NCI-H524 treated with DMSO at 0.1 percent for 48 hours (cell line): ENCODE measurements at regions not wholly inside any gene's neighbourhood (a gene's known extent, or its start where the extent isn't known, plus 50 kb on each side); places are given as distances from the start of the nearest gene placed in this dataset.

ENCODE experiments used
- DNase-seq: peaks from one replicate; lab custom pipeline; 2025; lab: John Stamatoyannopoulos, UW

DNA sequence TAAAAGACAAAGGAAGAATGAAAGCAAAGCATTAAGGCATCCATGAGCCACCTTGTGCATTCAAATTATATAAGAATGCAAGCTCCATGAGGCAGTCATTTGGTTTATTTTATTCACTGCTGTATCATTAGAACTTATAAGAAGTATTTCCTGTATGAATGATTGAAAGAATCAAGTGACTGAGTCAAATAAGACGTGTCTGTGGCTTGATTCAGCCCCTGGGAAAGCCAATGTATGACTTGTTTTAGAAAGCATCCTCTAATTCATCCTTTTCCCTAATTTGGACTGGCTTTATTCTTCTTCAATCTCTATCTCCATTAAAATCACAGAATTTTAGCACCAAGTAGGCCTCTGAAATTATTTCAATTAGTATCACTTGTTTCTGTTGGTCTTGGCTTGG, 461.1 kb downstream of the LPIN1 start:
- no peak for DNase-seq

DNA sequence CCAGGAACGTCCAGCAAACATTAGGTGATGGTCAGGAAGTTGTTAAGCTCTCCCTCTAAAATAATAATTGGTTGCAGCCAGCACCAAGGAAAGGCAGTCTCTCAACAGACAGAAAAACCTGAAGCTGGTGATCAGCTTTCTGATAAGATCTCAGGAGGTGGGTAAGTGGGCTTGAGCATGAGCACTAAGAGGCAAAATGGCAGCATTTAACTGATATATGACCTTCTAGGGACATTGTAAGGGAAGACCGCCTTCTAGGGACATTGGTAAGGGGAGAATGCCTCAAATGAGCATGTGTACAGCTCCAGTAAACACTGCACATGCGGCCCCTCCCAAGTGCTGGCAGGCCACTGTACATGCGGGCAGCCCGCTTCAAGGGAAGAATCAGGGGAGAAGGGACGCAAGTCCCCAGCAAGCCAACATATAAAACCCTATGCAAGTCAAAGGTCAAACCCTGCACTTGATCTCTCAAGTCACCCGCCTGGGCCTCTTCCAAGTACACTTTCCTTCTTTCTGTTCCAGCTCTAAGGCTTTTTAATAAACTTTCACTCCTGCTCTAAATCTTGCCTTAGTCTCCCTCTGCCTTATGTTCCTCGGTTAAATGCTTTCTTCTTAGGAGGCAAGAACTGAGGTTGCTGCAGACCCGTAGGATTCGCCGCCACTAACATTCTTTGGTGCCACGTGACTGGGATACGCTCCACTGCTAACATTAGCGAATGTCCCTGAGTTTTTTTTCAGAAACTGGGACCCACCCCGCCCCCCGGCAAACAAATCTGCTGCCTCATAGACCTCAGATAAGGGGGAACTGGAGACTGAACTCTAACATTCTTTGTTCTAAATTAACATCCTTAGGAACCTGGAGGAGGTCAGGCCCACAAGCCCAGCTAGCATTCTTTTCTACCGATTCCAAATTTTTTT, 463.8 kb downstream of the LPIN1 start:
- DNase-seq, result no peak

DNA sequence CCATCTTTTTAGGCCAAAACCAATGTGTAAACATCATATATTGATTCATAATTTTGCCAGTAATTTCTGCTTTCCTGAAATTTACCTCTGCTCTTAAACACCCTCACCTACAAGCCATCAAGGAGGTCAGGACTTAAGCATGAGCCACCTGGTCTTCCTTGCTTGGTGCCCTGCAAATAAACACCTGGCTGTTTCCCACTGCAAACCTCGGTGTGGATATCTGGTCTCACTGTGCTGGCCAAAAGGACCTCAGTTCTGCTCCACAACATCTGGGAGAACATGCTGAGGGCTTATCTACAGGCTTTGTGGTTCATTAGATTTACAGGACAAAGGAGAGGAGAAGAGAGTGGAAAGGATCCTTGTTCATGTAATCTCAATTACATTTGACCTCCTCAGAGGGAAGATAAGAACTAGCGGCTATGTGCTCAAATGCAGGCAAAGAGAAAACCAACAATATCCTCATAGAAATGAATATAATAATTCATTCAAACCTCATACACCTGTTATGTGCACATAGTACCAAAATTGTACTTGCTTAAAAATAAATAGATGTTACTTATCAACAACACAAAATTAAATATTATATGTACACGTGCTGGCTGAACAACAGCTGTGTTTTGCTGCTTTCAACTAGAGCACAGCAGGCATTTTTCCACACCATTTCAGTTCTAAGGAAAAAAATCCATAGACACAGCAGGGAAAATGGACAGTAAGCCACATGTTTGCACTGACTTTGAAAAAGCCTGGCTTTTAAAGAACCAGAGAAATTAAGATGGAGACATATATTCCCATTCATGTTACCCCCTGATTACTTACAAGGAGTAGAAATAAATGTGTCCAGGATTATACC, 465.1 kb downstream of the LPIN1 start:
- DNase-seq, result no peak

DNA sequence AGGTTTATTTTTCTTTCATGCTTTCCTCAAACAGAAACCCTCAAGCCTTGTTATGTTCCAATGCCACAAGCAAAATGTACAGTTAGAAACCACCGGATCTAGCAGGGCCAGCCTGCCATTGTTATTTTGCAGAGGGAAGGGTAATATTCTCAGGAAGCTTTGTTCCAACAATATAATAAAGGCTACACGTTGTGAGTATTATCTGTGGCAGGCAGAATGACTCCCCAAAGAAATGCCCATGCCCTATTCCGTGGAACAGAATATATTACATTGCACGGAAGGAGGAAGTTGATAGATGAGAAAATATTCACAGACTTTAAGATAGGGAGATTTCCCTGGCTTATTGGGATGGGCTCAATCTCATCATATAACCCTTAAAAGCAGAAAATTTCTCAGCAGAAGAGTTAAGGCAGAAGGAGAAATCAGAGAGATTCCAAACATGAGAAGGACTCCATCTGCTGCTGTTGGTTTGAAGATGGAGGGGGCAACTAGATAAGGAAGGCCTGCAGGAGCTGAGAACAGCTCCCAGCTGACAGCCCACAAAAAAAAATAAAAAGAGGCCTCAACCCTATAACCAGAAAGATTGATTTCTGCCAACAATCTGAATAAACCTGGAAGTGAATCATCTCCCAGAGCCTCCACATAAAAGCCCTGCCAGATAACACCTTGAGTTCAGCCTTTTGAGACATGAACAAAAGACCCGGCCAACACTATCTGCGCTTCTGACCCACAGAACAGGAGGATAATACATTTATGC, 466.6 kb downstream of the LPIN1 start:
- no peak for DNase-seq

DNA sequence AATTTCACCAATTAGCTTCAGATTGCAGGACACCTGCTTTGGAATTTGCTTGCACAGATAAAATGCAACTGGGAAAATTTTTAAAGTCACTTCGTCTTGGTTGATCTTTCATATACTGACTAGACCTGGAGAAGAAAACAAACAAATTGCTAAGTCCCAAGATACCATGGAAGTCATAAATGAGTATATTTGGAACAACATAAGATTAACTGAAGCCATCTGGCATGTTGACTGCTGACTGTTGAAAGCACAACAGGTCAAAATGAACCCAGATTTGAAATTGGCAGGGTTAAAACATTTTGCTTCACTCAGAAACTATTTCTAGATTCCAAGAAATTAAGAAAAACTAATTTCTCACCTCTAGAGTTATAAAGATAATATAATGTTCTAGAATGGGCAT, 470.7 kb downstream of the LPIN1 start:
- no peak for DNase-seq

DNA sequence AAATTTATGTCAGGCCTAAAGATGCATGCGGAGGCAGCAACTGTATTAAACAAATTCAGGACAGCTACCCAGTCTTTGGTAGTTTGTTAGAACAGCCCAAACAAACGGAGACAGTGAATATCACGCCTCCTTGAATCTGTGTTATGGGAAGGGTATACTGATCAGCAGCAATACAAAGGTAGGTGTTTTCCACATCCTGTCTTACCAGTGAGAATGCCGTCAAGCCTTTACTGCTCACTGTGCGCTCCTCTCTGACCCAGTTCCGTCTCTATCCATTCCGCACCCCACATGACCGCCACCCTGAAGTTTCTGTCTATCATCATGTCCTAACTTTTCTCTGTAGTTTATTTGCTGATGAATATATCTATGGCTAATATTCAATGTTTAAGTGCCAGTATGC, 473.3 kb downstream of the LPIN1 start:
- DNase-seq, result no peak

DNA sequence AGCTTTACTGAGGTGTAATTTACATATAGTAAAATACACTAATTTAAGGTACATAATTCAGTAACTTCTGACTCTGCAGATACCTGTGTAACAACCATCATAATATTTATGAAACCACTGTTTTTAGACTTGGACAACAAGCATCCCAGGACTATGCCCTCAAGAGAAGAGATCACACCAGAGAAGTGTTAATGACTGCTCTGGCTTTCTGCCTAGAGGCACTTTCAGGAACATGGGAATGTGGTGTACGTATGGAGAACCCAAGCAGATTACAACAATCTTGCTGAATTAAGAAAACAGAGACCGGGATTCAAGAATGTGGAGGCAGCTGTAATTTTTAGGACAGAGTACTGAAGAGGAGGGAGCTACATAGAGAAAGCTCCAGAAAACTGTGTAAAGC, 475.2 kb downstream of the LPIN1 start:
- no peak for DNase-seq

DNA sequence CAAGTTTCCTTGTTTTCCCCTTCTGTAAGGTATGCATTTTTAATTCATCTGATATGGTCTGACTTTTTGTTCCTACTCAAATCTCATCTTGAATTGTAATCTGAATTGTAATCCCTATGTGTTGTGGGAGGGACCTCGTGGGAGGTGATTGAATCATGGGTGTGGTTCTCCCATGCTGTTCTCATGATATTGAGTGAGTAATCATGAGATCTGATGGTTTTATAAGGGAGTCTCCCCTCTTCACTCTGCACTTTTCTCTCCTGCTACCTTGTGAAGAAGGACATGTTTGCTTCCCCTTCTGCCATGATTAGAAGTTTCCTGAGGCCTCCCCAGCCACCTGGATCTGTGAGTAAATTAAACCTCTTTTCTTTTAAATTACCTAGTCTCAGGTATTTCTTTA, 476.1 kb downstream of the LPIN1 start:
- DNase-seq, result no peak

DNA sequence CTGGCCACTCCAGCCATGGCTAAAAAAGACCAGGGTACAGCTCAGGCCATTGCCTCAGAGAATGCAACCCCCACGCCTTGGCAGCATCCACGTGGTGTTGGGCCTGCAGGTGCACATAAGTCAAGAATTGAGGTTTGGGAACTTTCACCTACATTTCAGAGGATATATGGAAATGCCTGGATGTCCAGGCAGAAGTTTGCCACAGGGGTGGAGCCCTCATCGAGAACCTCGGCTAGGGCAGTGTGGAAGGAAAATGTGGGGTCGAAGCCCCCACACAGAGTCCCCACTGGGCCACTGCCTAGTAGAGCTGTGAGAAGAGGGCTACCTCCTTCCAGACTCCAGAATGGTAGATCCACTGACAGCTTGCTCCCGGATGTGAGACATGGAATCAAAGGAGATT, 477.3 kb downstream of the LPIN1 start:
- DNase-seq, result no peak

DNA sequence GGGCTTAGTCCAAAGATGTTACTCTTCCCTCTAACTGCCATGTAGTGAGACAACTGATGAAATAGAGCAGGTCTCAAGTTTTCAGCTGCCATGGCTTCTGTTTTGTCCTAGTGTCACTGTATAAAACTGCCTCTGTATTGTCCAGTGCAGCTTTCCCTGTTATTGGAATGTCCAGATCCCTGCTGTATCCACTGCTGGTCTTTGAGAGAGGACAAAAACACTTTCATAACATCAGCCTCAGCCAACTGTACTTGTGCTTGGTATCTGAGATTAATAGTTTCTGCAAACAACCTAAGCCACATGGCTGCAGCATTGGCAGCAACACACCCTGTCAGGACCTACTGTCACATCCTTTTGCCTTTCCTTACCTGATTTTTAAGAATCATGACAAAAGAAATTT, 480.2 kb downstream of the LPIN1 start:
- DNase-seq, result no peak

DNA sequence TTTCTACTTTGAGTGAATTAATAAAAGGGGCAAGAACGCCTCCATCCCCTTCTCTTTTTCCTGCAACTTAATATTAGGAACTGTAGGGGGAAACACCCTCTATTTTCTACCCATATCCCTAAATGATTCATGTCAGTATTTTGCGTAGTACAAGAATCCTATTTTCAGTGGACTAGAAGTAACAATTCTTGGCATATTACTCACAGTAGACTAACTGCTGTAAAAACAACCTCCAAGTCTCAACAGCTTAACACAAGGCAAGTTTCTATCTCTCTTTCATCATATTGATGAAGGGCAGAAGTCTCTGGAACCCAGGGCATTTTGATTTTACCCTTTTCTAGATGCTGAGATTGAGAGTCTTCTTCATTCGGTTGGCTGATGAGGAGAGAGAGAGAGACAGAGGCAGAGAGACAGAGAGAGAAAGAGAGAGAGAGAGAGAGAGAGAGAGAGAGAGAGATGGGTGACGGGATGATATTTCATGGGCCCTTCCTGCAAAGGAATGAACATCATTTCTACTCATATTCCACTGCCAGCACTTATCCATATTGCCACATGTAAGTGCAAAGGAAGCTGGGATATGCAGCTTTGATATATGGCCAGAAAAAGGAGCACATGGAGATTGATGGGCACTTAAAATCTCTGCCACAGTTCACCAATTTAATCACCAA, 481.6 kb downstream of the LPIN1 start:
- no peak for DNase-seq

DNA sequence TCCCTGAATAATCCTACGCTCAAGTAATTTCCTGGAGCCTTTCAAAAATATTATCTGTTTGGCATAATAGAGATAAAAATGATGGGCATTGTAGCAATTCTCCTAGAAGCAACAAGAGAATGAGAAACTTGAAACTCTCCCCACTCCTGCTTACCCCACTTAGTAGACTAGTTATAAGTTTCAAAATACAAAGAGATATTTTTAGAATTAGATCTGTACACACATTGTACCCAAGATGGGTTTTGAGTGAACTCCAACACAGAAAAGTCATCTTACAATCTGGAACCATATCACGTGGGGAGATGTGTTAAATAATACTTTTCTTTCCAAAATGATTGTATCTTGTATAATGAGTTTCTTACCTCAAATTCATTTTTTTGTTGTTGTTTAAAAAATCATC, 484.9 kb downstream of the LPIN1 start:
- DNase-seq, result no peak

DNA sequence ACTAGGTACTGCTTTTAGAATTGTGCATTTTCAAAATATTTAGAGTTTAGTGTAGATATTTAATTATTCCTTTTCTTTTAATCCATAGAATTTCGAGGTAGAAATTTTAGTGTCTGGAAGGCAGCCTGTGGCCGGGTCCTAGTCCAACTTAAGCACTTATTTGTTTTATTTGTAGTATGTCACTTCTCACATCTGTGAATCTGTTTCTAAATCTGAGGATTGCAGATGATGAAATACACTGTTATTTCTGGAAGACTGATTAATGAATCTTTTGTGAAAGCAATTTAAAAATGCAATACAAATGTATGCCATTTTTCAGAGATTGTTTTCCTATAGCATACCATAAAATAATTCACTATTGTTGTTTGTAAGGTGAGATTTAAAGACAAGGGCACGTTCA, 483.9 kb upstream of the TRIB2 start:
- DNase-seq, result no peak

DNA sequence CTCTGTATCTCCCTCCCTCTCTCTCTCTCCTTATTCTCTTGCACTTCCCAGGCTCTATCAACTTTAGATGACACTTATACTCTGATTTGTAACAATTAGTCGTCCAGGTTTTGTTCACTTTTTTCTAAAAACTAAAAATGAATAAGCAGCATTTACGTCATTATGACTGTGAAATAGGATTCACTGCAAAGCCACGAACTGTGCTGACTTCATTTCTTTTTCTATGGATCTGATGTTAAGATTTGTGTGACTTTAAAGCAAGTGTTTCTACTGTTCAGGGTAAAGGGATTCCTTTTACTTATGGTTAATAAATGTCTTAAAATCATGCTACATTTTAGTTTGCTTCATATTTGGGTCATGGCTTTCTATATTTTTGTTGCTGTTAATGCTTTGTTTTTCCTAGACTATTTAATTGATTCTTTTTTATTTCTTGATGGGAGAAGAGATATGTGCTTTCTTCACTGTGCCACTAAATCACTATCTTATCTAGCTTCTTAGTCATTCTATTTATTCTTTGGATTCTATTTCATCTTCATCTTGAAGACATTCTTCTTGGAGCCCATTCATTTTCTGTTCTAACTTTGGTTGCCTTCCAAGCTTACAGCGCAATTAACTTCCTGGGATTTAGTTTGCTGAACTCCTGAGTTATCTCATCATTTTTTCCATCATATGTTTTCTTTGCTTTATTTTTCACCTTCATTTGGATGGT, 480.4 kb upstream of the TRIB2 start:
- DNase-seq, result no peak

DNA sequence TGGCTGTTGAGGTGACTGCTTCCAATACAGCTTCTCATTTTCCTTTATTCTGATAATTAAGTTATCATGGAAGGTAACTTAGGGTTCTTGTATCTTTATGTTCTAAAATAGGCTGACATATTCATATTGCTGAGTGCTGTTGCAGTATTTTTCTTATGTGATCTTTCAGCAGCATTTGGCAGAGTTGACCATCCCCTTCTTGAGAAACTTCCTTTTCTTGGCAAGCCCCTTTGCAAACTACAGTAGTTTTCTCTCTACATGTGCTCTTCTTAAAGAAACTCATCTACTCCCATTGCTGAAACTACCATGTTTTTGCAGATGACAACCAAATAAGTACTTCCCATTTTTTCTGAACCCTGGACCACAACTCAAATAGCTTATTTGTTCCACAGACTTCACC, 476.5 kb upstream of the TRIB2 start:
- DNase-seq, result no peak

DNA sequence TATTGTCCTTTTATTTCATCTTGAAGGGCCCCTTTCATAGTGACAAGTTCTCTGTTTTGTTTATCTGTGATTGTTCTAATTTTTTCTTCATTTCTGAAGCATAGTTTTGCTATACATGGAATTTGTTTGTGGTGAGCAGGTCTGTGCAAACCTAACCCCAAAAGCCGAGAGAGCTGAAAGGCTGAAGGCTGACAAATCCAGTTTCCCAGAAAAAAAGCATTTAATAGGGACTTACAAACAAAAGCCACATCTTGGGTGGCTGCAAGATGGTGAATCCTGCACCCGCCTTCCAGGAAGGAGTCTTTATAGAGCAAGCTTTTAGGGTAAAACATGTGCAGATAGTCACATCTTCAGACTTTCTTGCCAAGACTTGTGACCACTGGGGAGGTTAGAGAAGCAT, 473.4 kb upstream of the TRIB2 start:
- DNase-seq, result no peak

DNA sequence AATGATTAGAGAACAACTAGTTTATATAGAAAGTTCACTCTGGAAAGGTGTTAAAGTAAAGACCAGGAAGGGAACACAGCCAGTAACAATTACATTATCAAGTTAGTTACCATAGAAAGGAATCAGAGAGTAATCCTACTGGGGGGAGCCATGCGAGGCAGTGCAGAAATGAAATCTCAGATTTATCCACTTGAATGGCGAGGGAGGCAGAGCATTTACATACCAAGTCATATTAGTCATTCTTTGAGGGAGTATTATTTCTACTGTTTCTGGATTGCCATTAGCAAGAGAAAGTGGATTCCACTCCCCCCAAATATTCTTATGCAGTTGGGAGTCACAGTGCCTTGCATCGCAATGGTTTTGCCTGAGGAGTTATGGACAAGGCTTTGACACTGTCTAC, 472.7 kb upstream of the TRIB2 start:
- no peak for DNase-seq

DNA sequence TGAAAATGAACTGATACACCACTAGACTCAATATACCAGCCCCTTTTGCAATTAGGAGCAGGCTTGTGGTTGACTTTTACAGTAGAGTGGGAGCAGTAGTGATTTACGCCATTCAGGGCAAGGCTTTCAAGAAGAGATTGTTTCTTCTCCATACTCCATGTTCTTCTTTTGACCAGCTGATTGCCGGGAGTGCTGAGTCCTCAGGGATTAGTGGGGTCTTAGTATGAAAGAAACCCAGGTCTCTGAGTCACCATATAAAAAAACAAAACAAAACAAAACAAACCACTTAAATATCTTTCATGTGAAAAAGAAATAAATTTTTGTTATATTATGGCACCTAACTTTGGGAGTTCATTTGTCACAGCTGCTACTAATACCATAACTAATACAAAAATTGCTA, 465.6 kb upstream of the TRIB2 start:
- DNase-seq, result no peak

DNA sequence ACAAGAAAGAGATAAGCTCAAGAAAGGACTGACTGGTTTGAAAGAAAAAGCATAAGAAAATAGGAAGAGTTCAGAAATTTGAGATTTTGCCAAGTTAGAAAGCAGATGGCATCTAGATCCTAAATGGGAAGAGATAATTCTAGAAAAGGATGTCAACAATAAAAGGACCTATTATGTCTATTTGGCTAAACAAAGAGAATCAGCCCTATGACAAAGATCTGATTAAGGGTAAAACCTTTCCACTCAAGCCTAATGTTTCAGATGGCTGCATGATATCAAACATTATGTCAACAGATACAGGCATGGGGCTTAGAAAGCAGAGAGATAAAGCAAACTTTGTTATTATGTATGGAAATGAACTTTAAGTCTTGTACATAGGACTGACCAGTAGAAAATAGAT, 465.0 kb upstream of the TRIB2 start:
- DNase-seq, result no peak

DNA sequence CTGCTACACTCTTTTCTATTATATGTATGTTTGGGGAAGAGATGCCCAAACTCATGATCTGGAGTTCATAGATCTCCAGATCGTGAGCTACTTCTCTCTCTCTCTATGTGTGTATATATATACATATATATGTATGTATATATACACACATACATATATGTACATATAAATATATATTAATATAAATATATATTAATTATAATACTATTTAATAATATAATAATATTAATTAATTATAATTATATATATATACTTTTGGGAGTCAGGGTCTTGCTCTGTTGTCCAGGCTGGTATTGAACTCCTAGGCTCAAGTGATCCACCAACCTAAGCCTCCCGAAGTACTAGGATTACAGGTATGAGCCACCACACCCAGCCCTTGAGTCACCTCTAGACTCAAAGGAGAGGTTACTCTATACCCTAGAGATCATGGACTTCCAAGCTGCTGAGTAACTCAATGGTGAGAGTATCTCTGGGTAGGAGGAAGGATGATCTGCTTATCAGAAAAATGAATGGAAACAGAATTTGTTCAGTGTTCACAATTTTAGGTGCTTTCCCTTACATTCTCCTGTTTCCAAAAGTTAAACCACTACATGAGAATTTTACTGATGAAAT, 463.5 kb upstream of the TRIB2 start:
- no peak for DNase-seq

DNA sequence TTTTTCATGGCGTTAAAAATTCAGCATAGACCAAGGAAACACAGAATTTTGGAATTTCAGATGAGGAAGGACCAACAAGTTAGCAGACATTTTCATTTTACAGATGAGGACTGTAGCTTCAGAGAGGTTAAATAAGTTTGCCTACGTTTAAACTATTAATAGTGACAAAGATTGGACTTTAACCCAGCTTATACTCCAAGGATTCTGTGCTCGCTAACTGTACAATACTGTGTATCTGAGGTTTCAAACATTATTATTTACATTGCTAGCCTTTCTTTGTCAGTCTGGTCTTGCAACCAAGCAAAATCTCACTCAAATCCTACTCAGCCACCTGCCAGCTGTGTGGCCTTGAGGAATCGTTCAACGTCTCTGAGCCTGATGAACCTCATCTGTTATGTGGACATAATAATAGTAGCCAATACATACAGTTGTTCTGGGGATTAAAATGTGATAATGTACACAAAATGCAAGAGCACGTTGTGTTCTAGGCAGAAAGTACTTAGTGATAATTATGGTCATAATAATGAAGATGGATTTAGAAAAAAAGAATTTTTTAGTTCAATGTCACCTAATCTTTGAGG, 462.4 kb upstream of the TRIB2 start:
- DNase-seq, result no peak
